Upper lobe of left lung (tissue), 4 donors: ENCODE measurements at regions not wholly inside any gene's neighbourhood (a gene's known extent, or its start where the extent isn't known, plus 50 kb on each side); places are given as distances from the start of the nearest gene placed in this dataset.

ENCODE experiments used
- POLR2A ChIP-seq, 4 donors: fragments of 450-650 bp; IDR thresholded peaks; one replicate each; pipeline ENCODE4 v1.5.1; 2016 to 2017; ENCODE audit warnings: antibody characterized with exemption in 4 of 4, mild to moderate bottlenecking in 2 of 4
- POLR2AphosphoS5 ChIP-seq, 2 donors: sonication (generic); formaldehyde crosslinking; IDR thresholded peaks; one replicate each; pipeline ENCODE4 v1.5.1; 2017; ENCODE audit warnings: antibody characterized with exemption in 2 of 2
- TF ChIP-seq, protein P1 (sequence below), 6 experiments: fragments of 450-650 bp in 4 of 6; fragments of 200-600 bp in 2 of 6; sonication (generic) in 2 of 6; IDR thresholded peaks; one replicate each; pipeline ENCODE4 v1.5.1; 2016 to 2019; ENCODE audit warnings: antibody characterized with exemption in 6 of 6

DNA sequence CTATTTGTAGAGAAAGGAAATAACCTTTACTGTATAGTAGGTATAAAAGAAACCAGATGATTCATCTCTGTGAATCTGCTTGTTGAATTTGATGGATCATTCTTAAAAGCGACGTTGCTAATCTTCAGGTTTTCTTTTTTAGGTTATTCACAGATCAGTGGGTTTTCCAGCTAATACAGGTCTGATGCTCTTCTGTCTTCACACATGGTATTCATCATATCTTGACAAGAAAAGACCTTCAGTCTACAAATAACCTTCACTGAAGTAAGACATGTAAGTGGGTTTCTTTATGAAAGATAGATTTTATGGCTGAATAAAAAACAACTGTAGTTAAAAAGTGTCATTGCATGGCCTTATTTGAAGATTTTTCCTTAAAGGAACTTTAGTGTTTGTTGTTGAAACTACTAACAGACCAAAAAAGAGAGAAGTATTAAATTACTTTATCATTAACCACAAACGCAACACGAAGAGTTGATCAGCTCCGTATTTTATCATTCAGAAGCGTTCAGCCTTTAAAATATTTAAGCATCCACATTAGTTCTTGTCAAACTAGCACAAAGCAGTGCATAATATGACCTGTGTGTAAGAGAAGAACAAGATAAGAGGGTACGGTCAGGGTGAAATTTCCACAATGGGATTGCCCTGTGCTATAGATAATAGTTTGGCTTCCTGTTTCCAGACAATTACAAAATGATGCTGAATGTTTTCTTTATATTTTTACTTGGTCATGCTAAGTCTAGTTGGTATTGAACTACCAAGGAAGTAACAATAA is 299.5 kb downstream of the MZT1 start:
- TF ChIP-seq, protein P1, sequence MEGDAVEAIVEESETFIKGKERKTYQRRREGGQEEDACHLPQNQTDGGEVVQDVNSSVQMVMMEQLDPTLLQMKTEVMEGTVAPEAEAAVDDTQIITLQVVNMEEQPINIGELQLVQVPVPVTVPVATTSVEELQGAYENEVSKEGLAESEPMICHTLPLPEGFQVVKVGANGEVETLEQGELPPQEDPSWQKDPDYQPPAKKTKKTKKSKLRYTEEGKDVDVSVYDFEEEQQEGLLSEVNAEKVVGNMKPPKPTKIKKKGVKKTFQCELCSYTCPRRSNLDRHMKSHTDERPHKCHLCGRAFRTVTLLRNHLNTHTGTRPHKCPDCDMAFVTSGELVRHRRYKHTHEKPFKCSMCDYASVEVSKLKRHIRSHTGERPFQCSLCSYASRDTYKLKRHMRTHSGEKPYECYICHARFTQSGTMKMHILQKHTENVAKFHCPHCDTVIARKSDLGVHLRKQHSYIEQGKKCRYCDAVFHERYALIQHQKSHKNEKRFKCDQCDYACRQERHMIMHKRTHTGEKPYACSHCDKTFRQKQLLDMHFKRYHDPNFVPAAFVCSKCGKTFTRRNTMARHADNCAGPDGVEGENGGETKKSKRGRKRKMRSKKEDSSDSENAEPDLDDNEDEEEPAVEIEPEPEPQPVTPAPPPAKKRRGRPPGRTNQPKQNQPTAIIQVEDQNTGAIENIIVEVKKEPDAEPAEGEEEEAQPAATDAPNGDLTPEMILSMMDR (IDR thresholded peaks at IDR 0.05), result no peak
- no peak for TF ChIP-seq POLR2A (IDR thresholded peaks at IDR 0.05)
- TF ChIP-seq POLR2AphosphoS5 (IDR thresholded peaks at IDR 0.05), result no peak
